22Rv1 (cell line): ENCODE measurements at regions not wholly inside any gene's neighbourhood (a gene's known extent, or its start where the extent isn't known, plus 50 kb on each side); places are given as distances from the start of the nearest gene placed in this dataset.

Experiments used
- H3K27ac ChIP-seq: fragments of 450-650 bp; 2 replicates; pipeline ENCODE4 v1.5.1; 2017
- ZFX ChIP-seq: fragments of 450-650 bp; IDR thresholded peaks from 2 replicates; pipeline ENCODE4 v1.6.1; 2017; ENCODE audit warnings: antibody characterized with exemption, borderline replicate concordance
- TF ChIP-seq, protein P1 (sequence below): fragments of 450-650 bp; IDR thresholded peaks from 2 replicates; pipeline ENCODE4 v1.5.1; 2017; ENCODE audit warnings: mild to moderate bottlenecking

DNA sequence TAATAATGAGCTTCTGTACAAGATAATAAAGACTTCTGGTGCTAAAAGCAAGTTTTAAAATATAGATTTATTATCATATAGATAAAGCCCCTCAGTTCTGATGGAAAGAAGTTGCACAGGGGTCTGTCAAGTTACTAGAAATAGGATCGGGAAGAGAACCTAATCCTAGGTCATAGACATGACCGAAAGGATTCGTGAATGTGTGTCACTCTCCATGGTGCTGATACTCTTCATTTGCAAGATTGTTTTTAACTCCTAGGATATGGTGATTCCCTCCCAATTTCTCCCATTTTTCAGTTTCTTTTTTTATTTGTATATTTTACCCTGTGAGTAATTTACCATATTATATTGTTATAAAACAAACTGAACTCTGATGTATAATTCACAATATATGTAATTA, 58.9 kb upstream of the CTNNA2 start:
- no peak overlapping the region for H3K27ac ChIP-seq
- TF ChIP-seq ZFX = no peak
- TF ChIP-seq, protein P1, sequence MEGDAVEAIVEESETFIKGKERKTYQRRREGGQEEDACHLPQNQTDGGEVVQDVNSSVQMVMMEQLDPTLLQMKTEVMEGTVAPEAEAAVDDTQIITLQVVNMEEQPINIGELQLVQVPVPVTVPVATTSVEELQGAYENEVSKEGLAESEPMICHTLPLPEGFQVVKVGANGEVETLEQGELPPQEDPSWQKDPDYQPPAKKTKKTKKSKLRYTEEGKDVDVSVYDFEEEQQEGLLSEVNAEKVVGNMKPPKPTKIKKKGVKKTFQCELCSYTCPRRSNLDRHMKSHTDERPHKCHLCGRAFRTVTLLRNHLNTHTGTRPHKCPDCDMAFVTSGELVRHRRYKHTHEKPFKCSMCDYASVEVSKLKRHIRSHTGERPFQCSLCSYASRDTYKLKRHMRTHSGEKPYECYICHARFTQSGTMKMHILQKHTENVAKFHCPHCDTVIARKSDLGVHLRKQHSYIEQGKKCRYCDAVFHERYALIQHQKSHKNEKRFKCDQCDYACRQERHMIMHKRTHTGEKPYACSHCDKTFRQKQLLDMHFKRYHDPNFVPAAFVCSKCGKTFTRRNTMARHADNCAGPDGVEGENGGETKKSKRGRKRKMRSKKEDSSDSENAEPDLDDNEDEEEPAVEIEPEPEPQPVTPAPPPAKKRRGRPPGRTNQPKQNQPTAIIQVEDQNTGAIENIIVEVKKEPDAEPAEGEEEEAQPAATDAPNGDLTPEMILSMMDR = no peak

DNA sequence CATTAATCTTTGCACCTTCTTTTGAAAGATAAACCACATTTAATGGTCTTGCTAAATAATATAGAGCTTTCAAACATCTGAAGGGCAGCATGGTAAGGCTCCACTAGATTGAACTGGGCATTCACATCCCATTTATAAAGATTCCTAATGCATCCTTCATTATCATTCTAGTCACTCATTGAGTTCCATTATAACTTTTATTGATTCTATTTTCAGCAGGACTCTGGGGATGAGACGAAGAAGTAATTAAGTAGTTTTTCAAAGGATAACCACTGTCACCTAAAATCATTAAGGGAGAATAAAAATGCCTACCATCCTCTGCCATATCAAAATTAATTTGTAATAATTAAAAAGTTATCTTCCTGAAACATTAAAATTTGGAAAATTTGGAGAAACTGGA, 60.2 kb upstream of the CTNNA2 start:
- TF ChIP-seq ZFX = no peak
- TF ChIP-seq, protein P1 = no peak
- no peak overlapping the region for H3K27ac ChIP-seq

DNA sequence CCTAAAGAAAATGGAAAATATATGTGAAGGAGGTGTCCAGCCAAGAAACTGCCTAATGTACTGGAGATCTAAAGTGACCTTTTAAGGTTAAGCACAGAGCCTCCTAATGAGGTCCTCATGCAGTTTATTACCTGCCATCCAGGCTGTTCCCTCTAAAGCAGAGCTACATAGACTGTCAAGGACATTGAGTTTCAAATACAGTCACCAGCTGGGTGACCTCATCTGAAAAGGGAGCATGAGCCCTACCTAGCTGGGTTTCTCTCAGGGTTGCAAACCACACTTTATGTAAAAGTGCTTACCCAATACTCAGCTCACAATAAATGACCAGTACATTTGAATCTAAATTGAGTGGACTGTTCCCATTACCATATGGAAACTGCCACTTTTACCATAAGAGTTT, 65.4 kb upstream of the CTNNA2 start:
- H3K27ac ChIP-seq = no peak overlapping the region
- TF ChIP-seq, protein P1 = no peak
- TF ChIP-seq ZFX = no peak

DNA sequence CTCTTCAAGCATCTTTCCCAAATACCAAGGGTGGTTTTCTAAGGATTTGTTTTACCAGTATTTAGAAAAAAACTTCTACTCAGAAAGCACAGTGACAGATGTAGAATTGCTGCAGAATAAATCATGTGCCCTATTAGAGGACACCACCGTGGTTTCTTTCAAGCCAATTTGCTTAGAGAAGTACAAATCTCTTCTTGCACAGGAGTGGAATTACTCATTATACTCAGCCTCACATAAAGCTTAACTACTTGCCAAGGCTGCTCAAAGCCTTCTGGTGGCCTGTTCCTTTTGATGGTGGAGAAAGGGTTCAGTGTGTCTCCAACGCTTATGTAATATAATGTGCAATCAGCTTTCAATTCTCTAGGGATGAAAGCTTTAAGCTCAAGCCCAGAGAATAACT, 66.5 kb upstream of the CTNNA2 start:
- no peak overlapping the region for H3K27ac ChIP-seq
- TF ChIP-seq, protein P1 = no peak
- TF ChIP-seq ZFX = no peak

DNA sequence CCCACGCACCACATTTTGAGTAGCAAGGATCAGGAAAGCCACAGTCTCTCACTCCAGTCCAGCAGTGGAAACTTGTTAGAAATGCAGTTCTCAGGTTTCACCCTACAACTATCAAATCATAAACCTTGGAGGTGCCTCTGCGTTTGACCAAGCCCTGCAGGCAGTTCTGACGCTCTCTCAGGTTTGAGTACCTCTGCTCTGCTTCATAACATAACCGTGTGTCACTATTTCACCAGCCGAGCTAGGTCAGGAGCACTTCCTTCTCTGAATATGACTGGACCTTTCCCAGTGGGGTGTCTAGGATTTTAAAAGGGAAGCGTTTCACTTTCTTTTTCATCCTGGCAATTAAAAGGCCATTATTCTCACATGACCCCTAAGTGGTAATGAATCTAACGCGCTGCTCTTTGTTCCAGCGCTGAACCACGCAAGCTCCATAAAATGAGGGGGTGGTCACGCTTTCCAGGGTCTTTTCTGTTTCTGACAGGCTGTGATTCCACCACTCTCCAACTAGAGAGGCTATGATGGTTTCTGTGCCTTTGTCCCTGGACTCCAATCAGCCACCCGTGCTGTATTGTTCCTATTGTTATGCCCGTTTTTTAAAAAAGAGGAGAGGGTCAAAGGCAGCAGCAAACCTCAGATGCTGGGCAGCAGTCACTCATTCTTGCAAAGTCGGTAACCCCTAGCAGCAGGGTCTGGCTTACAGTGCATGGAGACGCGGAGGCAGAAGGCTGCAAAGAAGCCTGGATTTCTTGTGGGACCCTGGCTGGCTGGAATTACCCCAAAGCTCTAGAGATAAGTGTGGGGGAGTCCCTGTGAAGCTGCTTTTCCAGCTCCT, 75.2 kb upstream of the CTNNA2 start:
- no peak for TF ChIP-seq ZFX
- TF ChIP-seq, protein P1 = no peak
- H3K27ac ChIP-seq = no peak overlapping the region

DNA sequence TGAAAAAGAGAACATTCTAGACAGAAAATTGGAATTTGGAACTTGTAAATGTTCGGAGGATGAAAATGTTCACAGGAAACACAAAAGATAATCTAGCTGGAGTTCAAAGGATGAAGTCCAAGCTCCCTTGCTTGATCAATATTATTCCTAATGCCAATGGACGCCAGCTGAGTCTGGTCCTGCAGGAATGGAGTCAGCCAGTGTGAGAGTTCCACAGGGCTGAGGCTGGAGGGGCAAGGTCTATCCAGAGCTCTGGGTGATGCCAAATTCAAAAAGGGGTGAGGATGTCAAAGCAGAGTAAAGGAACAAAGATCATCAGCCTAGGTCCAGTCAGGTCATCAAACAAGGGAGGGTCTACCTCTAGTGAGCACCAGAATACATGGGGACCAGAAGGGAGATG, 78.5 kb upstream of the CTNNA2 start:
- H3K27ac ChIP-seq = no peak overlapping the region
- TF ChIP-seq, protein P1 = no peak
- TF ChIP-seq ZFX = no peak

DNA sequence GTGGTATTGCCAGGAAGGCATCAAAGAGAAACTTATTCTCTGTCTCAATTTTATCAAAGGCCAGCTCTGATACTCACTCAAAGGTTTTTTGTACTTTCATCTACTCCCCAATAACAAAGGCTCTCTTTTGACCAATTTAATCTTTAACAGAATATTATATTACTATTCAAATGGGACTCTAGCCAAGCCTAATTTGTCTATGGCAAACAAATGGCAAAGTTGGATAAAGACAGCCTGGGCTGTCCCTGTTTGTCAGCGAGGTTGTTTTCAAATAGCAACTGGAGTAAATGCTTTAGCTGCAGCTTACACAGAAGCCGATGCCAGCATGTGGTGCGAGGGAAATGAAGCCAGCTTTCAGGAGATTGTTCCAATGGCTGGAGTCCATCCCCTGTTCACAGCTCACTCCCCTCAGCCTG, 80.1 kb upstream of the CTNNA2 start:
- TF ChIP-seq, protein P1 = no peak

More for the DNA sequence above, 80.1 kb upstream of the CTNNA2 start:
- no peak overlapping the region for H3K27ac ChIP-seq
